K562 (cell line): ENCODE measurements at regions not wholly inside any gene's neighbourhood (a gene's known extent, or its start where the extent isn't known, plus 50 kb on each side); places are given as distances from the start of the nearest gene placed in this dataset.
A peak's percentile ranks its signal among the peaks of the same experiment; 100 is the strongest.

Source experiments
- ATAC-seq: fragments of 200-7000 bp; cut with Tn5 transposase; 3 replicates; pipeline ENCODE4 v1.9.1; 2020; ENCODE audit warnings: moderate library complexity
- BruUV-seq: library from RNA; stranded (reverse); fragments of 400-500 nt; replicated peaks from 2 replicates; lab custom pipeline; 2021; lab: Mats Ljungman, UMichigan
- CTCF ChIA-PET: fragments of 300-600 bp; formaldehyde crosslinking; extraction: SDS; loops from one replicate; lab custom pipeline; 2021; ENCODE audit warnings: low intra/inter-chr PET ratio; lab: Yijun Ruan, JAX
- POLR2A ChIA-PET: fragments of 300-600, 350-650 bp; sonication (Branson Sonifier 250); formaldehyde crosslinking; extraction: SDS; loops from one replicate; lab custom pipeline; 2021; ENCODE audit warnings: antibody characterized with exemption, inconsistent platforms; lab: Yijun Ruan, JAX
- DNase-seq, 4 experiments: peaks; one replicate each; pipeline versions ENCODE4 v3.0.0 to v3.0.0-alpha.2; 2011 to 2018; ENCODE audit warnings: low spot score in 3 of 4, mixed read lengths in 3 of 4; ENCODE audit errors: extremely low read depth in 1 of 4
- FAIRE-seq: peaks from 2 replicates; lab custom pipeline; 2011; peaks lifted over from hg19 to GRCh38; lab: Jason Lieb, UNC
- H2AFZ ChIP-seq: 2 replicates; pipeline ENCODE4 v1.6.0; 2011; ENCODE audit warnings: low read depth, low read length, control low read depth, inconsistent platforms
- H3K27ac ChIP-seq: fragments of 200-600 bp; 3 replicates; pipeline ENCODE4 v1.8.0; 2011; ENCODE audit warnings: low read depth, mild to moderate bottlenecking, control low read depth, inconsistent platforms, low read length, moderate library complexity, mixed read lengths; ENCODE audit errors: extremely low read depth
- H3K27me3 ChIP-seq, 2 experiments: fragments of 300-600 bp in 1 of 2; 2 replicates in 1 of 2; 3 replicates in 1 of 2; pipeline versions ENCODE4 v1.6.0 to v1.8.0; 2011; ENCODE audit warnings: inconsistent platforms in 2 of 2, low read length in 2 of 2, mild to moderate bottlenecking in 1 of 2, mixed read lengths in 1 of 2, moderate library complexity in 1 of 2; ENCODE audit not compliant: control insufficient read depth in 2 of 2, insufficient read depth in 2 of 2
- H3K36me3 ChIP-seq: fragments of 300-600 bp; 3 replicates; pipeline ENCODE4 v1.8.0; 2011; ENCODE audit warnings: mild to moderate bottlenecking, low read length, inconsistent platforms; ENCODE audit not compliant: control insufficient read depth, insufficient read depth
- H3K4me1 ChIP-seq, 2 experiments: fragments of 200-600 bp in 1 of 2; replicated peaks in 1 of 2; 2 replicates in 1 of 2; 3 replicates in 1 of 2; pipeline versions ENCODE4 v1.5.1 to v1.8.0; 2011; ENCODE audit warnings: inconsistent platforms in 2 of 2, low read length in 2 of 2, mild to moderate bottlenecking in 1 of 2, mixed read lengths in 1 of 2, moderate library complexity in 1 of 2; ENCODE audit not compliant: control insufficient read depth in 2 of 2, insufficient read depth in 2 of 2
- H3K4me2 ChIP-seq: 2 replicates; pipeline ENCODE4 v1.6.1; 2011; ENCODE audit warnings: low read length, control low read depth, inconsistent platforms, mixed read lengths; ENCODE audit not compliant: insufficient read depth
- H3K4me3 ChIP-seq: fragments of 200-600 bp; sonication (generic), shearing (Covaris generic); 2 replicates; pipeline ENCODE4 v1.5.1; 2016; ENCODE audit warnings: control low read depth, inconsistent platforms
- H3K79me2 ChIP-seq: fragments of 200-600 bp; 3 replicates; pipeline ENCODE4 v1.8.0; 2011; ENCODE audit warnings: low read length, inconsistent platforms; ENCODE audit not compliant: control insufficient read depth, insufficient read depth
- H3K9ac ChIP-seq, 2 experiments: 2 replicates each; pipeline versions ENCODE4 v1.6.0 to v1.6.1; 2011; ENCODE audit warnings: low read depth in 2 of 2, low read length in 2 of 2, control low read depth in 1 of 2, inconsistent platforms in 1 of 2, mild to moderate bottlenecking in 1 of 2, mixed read lengths in 1 of 2; ENCODE audit not compliant: insufficient read depth in 1 of 2
- H3K9me1 ChIP-seq: one replicate; pipeline ENCODE4 v1.6.0; 2011; ENCODE audit warnings: inconsistent platforms, mild to moderate bottlenecking, low read length, moderate library complexity; ENCODE audit not compliant: control insufficient read depth, insufficient read depth
- H3K9me3 ChIP-seq: replicated peaks from 2 replicates; pipeline ENCODE4 v1.5.1; 2011; ENCODE audit warnings: low read depth, low read length, inconsistent platforms; ENCODE audit not compliant: control insufficient read depth, insufficient read depth
- H4K20me1 ChIP-seq: replicated peaks from 2 replicates; pipeline ENCODE4 v1.6.1; 2011; ENCODE audit warnings: low read length, inconsistent platforms, mixed read lengths; ENCODE audit not compliant: control insufficient read depth, insufficient read depth
- CEBPG ChIP-seq, 3 experiments: fragments of 200-800 bp in 1 of 3; sonication (Bioruptor generic) in 1 of 3; sonication (generic) in 1 of 3; formaldehyde crosslinking in 1 of 3; IDR thresholded peaks in 2 of 3; conservative IDR thresholded peaks in 1 of 3; 2 replicates each; pipeline versions ENCODE4 v1.6.1 to v1.8.0; 2016 to 2022; ENCODE audit warnings: missing compliant biosample characterization in 2 of 3, missing genetic modification characterization in 2 of 3, mild to moderate bottlenecking in 1 of 3, missing genetic modification reagents in 1 of 3
- MEIS2 ChIP-seq: fragments of 450-650 bp; IDR thresholded peaks from 2 replicates; pipeline ENCODE4 v1.6.1; 2014; ENCODE audit warnings: mild to moderate bottlenecking; ENCODE audit not compliant: partially characterized antibody
- NR3C1 ChIP-seq: sonication (generic); formaldehyde crosslinking; IDR thresholded peaks from 2 replicates; pipeline ENCODE4 v1.8.1; 2022; ENCODE audit warnings: missing genetic modification reagents
- PATZ1 ChIP-seq: fragments of 250-450 bp; sonication (Bioruptor Pico); IDR thresholded peaks from 2 replicates; pipeline ENCODE4 v1.5.0; 2020; ENCODE audit warnings: mild to moderate bottlenecking, borderline replicate concordance
- ZFPM2 ChIP-seq: fragments of 250-450 bp; sonication (Bioruptor Pico); IDR thresholded peaks from 2 replicates; pipeline ENCODE4 v1.5.1; 2022; ENCODE audit warnings: mild to moderate bottlenecking
- ZNF407 ChIP-seq: fragments of 450-650 bp; IDR thresholded peaks from 2 replicates; pipeline ENCODE4 v1.6.1; 2016; ENCODE audit warnings: low read depth
- WGBS: fragments of 100-300 bp; shearing (Covaris generic); methylation state at CpG from one replicate; pipeline ENCODE4 v1.1.6; 2016; ENCODE audit warnings: low coverage, mixed read lengths; ENCODE audit not compliant: insufficient coverage; ENCODE audit errors: missing lambda C conversion rate; 5-methylcytosine and 5-hydroxymethylcytosine counted together
- in situ Hi-C: fragments of 300-500 bp; cut with MboI; formaldehyde crosslinking; loops from 4 replicates; pipeline ENCODE4 v1.15.0; 2018; ENCODE audit warnings: inconsistent platforms, mixed read lengths
- intact Hi-C: fragments of 100-400 bp; cut with micrococcal nuclease; formaldehyde crosslinking; loops from 2 replicates; pipeline ENCODE4 v1.14.2; 2022
- TF ChIP-seq, protein P1 (sequence below), 2 experiments: fragments of 450-650 bp in 1 of 2; sonication (generic) in 1 of 2; formaldehyde crosslinking in 1 of 2; IDR thresholded peaks in 1 of 2; conservative IDR thresholded peaks in 1 of 2; 2 replicates each; pipeline versions ENCODE4 v1.6.1 to v1.8.1; 2016 to 2023; ENCODE audit warnings: mild to moderate bottlenecking in 2 of 2, moderate library complexity in 2 of 2, inconsistent platforms in 1 of 2, missing genetic modification reagents in 1 of 2

DNA sequence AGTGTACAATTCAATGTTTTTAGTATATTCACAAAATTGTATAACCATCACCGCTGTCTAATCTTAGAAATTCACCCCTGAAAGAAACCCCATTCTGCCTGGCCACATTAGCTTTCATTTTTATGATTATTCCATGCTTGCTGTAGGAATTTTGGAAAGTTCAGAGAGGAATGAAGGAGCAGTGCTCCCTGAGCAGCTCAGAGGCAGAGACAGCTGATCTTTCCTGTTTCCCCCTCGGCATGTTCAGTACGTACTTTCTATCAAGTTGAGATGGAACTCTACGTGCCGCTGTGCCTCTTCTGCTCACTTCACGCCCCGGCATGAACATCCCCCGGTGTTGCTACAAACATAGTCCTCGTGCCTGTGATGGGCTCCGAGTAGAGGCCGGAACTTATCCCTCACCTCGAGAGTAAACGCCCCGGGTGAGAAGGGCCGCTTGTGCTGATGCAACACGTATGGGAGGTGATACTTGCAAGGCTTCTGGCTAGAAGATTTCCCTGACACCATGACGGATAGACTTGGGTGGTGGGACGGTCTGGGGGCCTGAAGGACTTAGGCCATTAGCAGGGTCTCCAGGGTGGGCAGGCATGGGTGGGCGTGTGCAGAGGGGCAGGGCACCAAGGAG lies 79.2 kb upstream of the CIBAR2 start:
- H3K9me1 ChIP-seq = no peaks in the 10 kb centered on the region
- TF ChIP-seq CEBPG (CRISPR knock-in tag; IDR thresholded peaks at IDR 0.05) (peak; percentile 54), CEBPG (tag; conservative IDR thresholded peaks at IDR 0.05 in 1 of 2, IDR thresholded peaks at IDR 0.05 in 1 of 2) (no peak), NR3C1 (CRISPR knock-in tag) (no peak), MEIS2 (peak; percentile 11), ZFPM2 (CRISPR knock-in tag) (no peak), ZNF407 (no peak), PATZ1 (CRISPR knock-in tag) (no peak)
- TF ChIP-seq, protein P1, sequence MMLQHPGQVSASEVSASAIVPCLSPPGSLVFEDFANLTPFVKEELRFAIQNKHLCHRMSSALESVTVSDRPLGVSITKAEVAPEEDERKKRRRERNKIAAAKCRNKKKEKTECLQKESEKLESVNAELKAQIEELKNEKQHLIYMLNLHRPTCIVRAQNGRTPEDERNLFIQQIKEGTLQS (IDR thresholded peaks at IDR 0.05) = peak; percentile 60; the same call in 1 of the 2 replicates
- TF ChIP-seq, protein P1 (CRISPR knock-in tag; conservative IDR thresholded peaks at IDR 0.05) = no peak
- FAIRE-seq (no peak), DNase-seq (no peak), ATAC-seq (peak; percentile 46)
- intact Hi-C loops = no loop called here
- 70% methylated on average over 19 of the region's 19 CpGs for WGBS
- ChIA-PET POLR2A (interaction anchor here (0.5 to 0.9 kb wide), 7 partner anchors 10 to 22 kb away, joined by 3 to 6 read pairs (median 3); no protein-coding TSS in a partner anchor), CTCF (no interaction called here)
- no peaks in the 10 kb centered on the region for H3K36me3 ChIP-seq
- H3K79me2 ChIP-seq = peaks cover 23% of the 10 kb centered on the region; the same call in 2 of the 3 replicates
- H3K27me3 ChIP-seq = no peaks in the 10 kb centered on the region
- no peak overlapping the region for H3K9ac ChIP-seq
- no peak overlapping the region for H3K27ac ChIP-seq
- no peaks in the 10 kb centered on the region for H3K9me3 ChIP-seq
- H4K20me1 ChIP-seq = peaks cover 13% of the 10 kb centered on the region; the same call in 1 of the 2 replicates
- H3K4me2 ChIP-seq = no peak overlapping the region
- no peak overlapping the region for H2AFZ ChIP-seq
- no peak overlapping the region for H3K4me3 ChIP-seq
- BruUV-seq = no TSS peak
- in situ Hi-C loops = no loop called here
- H3K4me1 ChIP-seq = peaks cover 7 to 22% of the 10 kb centered on the region in 2 experiments; a peak in 4 of 5 replicates
